Hepatic stellate cell (primary cell): ENCODE measurements at regions not wholly inside any gene's neighbourhood (a gene's known extent, or its start where the extent isn't known, plus 50 kb on each side); places are given as distances from the start of the nearest gene placed in this dataset.
"Not testable (repeated sequence)": the region's sequence is repeated elsewhere in the genome, so short reads cannot be mapped to it uniquely, and the experiment has no call there.

Experiments
- DNase-seq: peaks from one replicate; pipeline ENCODE4 v3.0.0; 2011; ENCODE audit warnings: low spot score

DNA sequence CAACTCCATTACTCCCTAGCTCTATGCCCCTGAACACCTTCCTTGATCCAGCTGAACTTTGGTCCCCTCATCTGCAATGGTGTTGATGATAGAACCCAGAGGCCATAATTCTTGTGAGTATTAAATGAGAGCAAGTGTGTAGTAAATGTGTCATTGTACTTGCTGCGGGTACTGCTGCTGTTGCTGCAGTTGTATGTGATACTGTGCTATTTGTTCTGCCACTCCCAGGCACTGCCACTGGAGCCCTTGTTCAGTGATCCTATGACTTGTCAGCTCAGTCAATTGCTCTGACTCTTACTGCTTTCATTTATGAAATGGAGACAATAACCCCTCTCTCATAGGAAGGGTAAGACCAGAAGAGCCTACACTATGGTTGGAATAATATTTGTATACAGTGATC, 136.9 kb upstream of the PLGLB2 start:
- DNase-seq, result not testable (repeated sequence)

DNA sequence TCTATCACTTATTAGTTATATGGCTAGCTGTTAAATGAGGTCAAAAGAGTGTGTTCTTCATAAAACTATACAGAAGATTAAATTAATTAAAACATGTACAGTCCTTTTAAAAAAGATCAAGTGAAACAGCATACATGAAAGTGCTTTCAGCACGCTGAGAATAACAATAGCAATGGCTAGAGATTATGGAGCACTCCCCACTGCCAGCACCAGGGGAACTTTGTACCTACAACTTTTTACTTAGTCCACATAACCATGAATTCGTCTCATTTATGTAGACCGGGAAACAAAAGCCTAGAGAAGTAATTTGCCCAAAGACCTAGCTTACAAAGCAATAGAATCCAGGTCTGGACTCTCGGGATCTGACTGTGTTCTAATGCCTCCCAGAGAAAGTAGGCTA, 136.5 kb upstream of the PLGLB2 start:
- DNase-seq, result not testable (repeated sequence)

DNA sequence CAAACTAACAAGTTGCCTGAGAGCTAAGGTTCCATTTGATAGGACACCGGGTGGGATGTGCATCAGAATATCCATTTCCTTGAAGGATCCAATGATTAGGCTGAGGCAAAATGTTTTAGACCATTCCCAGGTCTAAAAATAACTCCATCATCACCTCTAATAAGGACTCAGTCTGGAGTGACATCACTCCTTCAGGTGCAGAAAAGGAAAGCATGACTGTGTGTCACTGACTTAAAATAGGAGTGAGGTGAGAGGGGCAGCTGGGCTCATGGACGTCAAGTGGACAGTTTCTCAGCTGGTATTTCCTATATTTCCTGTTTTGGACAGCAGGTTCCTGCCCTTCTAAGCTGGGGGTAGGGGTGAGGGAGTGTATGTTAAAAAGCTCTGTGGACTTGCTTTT, 135.9 kb upstream of the PLGLB2 start:
- DNase-seq, result not testable (repeated sequence)

DNA sequence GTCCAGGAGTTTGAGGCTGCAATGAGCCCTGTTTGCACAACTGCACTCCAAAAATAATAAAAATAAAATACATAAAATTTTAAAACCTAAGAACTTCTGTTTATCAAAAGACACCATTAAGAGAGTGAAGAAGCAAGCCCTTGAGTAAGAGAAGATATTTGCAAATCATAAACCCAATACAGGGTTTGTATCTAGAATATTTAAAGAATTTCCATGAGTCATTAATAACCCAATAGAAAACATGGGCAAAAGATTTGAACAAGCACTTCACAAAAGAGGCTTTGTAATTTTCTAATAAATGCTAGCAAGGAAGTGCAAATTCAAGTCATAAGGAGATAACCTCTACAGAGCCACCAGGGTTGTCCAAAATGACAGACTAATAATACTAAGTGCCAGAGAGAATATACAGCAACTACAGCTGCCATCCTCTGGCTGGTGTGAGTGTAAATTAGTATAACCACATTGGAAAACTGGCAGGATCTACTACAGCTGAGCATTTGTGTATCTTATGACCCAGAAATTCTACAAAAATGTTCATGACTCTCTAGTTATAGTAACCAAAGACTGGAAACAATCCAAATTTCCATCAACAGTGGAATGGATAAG, 133.0 kb upstream of the PLGLB2 start:
- DNase-seq, result not testable (repeated sequence)

DNA sequence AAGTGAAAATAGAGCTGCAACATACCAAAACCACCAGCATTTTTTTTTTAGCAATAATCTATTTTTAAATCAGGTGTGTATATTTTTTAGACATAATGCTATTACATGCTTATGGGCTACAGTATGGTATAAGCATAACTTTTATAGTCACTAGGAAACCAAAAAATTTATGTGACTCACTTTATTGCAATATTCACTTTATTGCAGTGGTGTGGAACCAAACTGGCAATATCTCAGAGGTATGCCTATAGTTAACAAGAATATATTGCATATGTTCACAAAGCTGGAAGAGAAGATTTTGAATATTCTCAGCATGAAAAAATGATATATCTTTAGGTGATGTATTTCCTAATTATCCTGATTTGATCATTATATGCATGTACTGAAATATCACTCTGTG, 128.8 kb upstream of the PLGLB2 start:
- not testable (repeated sequence) for DNase-seq

DNA sequence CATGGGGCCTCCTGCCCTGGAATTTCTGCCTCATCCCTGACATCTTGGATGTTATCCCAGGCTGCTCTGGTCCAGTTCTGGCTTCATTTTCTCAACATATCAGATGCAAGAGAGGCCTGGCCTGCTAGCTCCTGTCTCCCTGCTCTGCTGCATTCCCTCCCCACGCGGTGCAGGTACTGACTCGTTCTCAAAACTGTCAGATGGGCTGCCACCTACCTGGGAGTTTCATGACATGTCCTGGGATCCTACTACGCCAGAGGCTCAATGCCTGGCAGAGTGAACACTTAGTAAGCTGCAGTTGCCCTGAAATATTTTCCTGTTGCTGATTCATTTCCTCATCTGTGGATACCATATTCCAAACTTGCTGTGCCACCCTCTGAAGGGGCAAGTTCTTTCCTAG, 126.7 kb upstream of the PLGLB2 start:
- DNase-seq, result not testable (repeated sequence)

DNA sequence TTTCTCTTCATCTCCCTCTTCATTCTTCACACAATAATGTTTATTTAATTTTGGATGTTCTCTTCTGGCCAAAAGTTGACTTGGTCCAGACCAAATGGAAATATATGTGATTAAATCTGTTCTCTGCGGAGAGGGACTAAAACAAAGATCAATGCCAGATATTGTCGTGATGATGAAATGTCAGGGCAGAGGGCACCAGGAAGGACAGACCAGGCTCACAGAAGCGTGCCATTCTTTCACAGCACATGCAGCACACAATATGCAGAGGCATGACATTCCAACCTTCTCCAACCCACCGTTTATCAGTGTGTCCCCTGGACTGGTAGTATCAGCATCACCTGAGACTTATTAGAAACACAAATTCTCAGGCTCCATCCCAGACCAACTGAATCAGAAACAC, 125.2 kb upstream of the PLGLB2 start:
- DNase-seq, result not testable (repeated sequence)

DNA sequence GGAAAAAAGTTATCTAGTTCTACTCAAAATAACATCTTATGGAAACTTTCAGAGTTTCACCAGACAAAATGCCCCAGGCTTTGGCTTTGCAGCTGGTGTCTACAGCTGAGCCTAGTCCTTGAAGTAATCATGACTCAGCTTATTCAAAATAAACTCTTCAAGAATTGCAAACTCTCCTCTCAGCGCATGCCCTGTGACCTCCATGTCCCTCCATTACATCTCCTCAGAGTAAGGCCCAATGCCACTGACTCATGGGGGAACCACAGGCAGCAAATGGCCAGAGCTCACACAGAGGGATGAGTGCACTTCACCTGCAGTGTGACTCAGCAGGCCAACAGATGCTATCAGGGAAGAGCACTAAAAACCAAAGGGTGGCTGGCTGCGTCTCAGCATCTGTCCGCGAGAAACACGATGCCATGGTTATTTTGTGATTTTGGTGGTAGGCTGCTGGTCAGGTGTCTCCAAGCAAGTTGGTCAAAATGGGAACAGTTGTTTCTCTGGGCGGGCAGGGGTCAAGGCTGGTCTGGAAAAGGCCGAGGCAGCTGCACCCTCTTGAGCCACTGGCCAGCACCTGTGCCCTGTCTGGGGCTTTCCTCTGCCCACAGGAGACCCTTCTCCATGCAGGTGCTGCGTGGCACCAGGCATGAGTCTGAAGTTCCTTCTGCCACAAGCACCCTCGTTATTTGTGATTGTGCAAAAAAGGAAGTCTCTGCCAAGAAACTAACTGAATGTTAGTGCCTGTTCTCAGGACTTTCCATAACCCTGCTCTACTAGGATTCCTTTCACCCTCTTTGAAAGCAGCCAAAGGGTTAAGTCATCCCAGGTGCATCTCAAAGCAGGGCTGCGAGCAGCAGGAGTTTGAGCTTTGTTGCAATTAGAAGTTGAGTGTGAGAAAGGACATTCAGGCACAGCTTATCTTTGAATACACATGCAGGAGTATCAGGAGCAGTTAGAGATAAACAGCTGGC, 118.1 kb upstream of the PLGLB2 start:
- not testable (repeated sequence) for DNase-seq

DNA sequence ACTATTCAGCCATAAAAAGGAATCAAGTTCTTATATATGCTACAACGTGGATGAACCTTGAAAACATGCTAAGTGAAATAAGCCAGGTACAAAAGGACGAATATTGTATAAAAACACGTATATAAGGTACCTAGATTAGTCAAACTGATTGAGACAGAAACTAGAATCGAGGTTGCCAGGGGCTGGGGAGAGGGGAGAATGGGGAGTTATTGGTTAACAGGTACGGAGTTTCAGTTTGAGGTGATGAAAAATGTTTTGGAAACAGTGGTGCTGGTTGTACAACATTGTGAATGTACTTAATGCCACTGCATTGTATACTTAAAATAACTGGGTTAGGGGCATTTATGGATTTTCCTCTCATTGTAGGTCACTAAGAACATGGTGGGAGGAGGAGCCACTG, 117.0 kb upstream of the PLGLB2 start:
- DNase-seq, result not testable (repeated sequence)

DNA sequence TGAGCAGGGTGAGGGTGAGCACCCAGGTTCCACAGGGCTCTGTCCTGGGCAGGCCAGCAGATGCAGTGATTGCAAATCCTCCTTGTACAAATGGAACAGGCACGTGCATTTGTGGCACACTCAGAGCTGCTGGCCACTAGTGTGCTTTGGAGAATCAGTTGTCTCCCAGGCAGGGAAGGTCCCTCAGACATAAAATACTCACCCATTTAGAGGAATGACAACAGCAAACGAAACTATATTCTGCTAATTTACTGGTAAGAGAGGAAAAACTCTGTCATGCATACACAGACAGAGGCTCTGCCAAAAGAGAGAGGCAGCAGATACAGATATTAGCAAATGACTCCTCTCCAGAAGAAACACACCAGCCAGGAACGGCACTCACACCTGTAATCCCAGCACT, 116.5 kb upstream of the PLGLB2 start:
- not testable (repeated sequence) for DNase-seq

DNA sequence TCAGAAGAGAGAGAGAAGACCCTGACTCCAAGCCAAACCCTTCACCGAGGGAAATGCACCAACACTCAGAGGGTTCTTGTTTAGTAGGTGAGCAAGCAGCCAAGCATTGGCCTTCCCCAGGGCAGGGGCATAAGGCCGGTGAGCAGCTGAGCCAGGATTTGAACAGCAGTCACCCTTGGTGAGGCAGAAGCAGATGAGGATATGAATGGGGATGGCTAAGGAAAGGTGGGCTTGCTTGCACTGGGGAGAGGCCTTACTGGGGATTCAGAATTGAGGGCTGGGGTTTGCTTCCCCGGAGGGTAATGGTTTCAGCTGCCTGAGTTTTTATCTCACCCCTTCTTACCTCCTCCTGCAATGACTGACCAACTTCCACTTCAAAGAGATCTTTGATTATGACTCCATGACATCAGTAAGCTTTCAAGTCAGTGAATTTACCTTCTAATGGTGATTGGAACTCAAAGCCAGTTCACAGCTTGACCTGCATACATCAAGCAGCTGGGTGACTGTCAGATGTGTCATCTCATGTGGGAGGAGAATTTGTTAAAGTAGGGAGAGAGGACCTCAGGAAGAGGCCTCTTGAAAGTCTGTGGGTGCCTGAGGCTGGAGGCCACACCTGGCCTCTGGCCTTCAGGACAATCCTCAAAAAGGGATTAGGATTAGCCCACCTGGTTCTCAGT, 114.5 kb upstream of the PLGLB2 start:
- DNase-seq, result not testable (repeated sequence)

DNA sequence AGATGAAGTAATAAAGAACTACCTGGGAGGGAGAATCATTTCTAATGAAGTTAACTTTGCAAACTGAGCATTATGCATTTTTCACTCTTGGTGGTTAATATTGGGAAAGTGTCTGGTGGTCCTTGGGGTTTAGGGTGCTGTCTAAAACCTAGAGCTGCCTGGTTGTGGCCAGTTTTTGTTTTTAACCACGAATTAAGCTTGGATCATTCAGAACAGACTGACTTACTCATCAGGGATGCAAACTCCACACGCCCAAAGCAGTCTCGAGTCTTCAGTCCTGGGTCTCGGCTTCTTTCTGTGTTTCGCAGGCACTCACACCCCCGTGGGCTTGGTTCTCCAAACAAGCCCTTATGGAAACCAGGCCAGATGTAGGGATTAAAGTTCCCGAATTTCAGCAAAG, 113.8 kb upstream of the PLGLB2 start:
- not testable (repeated sequence) for DNase-seq

DNA sequence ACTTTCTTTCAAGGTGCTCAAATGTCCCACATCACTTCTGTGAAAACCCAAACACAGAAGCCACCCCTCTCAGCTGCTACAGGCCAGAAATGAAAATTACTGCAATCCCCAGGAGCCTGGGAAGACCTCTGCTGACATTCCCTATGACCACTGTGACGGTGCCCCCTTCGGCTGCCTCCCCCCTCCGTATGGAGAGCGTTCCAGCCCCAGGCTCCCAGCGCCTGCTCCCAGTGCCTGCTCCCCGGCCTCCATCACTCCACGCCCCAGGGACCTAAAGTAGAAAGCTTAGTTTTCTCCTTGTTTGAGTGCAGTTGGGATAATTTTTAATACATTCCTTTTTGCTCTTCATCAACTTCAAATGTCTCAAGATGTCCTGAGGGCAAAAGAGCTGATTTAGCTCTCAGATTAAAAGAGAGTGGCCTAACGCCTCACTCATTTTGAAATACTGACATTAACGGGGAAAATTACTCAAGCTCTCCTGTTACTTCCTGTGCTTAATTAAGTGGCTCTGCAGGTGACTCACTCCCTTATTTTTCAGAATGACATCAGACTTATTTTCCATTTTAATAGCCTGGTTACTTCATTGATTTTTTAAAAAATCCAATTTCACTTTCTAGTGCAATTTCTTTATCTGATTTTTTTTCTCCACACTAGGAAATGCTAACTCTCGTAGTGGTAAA, 112.8 kb upstream of the PLGLB2 start:
- DNase-seq, result not testable (repeated sequence)

DNA sequence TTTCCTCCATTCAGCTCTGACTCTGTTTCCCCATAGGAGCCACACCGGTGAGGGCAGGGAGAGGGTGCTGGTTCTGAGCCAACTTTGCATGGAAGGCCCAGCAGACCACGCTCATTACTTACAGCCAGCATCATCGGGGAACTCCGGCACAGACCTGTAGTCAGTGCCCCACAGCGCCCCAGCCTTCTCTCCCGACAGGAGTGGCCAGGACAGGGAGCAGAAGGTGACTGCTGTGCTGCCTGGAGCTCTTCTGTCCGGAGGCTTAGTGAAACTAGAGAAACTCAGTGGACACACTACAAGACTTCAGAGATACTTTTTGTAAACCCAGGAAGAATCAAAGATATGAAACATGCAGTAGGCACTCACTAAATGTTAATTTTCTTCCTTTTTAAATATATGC, 111.6 kb upstream of the PLGLB2 start:
- DNase-seq, result not testable (repeated sequence)

DNA sequence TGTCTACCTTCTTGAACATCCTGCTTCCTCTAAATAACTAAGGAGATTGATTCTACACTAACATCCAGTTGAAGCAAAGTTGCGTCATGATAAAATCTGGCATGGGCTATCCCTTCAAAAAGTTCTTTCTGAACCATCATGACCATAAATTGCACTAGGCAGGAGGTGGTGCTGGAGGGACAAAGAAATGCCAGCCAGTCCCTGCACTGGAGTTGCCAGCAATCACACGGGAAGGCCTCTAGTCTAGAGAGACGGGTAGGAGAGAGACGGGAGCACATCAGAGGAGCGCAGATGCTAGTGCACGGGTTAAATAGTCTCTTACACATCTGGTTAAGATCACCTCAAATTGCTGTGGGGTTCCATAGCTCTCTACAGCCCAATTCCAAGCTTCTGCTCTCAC, 111.2 kb upstream of the PLGLB2 start:
- DNase-seq, result not testable (repeated sequence)

DNA sequence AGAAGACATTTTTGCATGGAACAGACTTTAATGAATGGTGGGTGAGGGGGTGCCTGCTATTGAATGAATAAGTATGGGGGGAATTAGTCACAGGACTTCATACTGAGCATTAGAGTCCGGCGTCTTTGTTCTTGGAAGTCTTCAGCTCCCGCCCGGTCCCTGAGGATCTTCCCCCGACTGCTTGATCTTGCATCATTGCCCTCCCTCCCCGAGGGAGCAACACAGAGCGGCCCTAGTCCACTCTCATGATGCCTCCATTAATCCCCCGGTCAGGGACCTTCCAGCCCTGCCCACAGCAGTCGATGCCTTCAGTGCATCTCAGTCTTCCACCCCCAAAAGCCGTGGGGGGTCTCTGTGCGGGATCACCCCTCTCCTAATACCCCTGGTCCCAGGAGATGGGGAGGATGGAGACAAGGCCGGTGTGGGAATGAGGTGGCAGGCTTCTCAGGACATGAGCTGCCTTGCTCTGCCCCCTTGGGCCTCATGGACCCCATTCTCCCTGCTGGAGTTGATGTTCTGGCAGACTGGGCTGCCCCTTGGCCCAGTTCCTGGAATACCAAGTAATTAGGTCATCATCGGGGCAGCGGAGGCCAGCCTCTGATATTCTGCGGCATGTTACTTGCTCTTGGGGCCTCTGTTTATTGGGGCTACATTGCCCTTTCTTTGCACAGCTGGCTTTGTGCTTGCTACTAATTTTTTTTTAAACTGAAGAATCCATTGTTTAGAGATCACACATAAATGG, 110.5 kb upstream of the PLGLB2 start:
- DNase-seq, result peak; percentile 24

DNA sequence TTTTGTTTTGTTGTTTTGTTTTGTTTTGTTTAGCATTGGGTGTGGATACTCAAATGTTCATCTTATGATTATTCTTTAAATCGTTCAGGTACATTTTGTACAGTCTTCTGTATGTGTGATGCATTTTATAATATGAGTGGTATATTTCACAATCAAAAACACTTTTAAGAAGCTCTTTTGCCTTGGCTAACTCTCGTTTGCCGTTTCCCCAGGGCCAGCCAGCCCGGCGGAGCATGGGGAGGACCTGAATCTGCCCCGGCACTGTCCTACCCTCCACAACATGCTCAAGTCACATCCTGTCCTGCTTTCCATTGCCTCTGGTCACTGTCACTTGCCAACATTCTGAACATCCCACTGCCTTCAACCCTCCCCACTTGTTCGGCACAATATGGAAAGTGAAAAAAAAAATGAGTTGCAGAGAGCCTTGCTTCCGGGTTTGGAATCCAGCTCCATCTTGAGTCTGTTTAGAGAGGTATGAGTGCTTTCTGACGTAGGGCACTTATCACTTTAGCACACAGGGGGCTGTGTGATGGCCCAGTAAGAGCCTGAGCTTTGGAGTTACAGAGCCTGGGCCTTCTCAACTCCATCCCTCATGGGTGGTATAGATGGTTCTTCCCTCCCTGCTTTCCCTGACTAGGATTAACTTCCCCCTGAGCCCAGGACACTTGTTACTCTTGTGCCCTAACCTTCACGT, 109.6 kb upstream of the PLGLB2 start:
- not testable (repeated sequence) for DNase-seq

DNA sequence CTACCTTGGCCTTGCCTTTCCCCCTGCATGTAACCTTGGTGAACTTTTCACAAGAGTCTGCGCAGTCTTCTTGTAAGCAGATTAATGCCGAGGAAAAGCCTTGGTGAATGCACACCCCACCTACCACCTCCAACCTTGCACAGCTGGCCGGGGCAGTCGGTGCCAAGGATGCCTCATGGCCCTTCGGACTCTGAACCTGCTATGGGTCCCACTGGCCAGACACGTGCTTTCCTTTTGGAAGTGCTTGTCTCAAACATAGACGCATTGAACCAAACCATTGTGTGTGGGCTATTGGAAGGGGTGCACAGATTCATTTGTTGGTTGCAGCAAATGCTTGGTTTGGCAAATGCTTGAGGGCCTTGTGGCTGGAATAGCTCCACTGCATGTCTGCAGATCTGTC, 109.0 kb upstream of the PLGLB2 start:
- DNase-seq, result not testable (repeated sequence)

DNA sequence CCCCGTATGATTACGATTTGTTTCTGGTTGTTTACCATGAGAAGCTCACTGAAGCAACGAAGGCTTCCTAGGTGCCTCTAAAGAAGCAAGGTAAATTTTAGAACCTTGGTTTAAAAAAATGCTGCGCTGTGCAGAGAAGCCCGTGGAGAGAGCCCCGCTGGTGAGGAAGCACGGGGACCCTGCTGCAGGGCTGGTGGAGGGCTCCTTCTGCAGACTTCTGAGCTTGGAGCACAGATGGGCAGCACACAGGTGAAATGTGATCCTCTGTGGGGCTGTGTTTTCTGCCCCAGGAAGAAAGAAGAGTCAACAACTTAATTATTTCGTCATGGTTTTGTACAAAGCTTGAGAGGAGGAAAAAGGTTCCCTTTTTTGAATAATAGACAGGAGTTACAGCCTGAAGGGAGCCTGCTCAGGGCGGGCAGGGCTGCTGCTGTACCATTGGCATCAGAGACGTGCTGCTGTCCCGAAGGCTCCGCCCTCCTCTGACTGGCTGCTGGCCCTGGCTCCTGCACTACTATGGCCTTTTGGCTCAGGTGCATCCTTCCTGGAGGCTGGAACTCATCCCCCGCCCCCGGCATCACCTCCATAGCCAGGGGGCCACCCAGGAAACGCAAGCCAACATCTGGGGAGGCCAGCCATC, 108.0 kb upstream of the PLGLB2 start:
- DNase-seq, result not testable (repeated sequence)

DNA sequence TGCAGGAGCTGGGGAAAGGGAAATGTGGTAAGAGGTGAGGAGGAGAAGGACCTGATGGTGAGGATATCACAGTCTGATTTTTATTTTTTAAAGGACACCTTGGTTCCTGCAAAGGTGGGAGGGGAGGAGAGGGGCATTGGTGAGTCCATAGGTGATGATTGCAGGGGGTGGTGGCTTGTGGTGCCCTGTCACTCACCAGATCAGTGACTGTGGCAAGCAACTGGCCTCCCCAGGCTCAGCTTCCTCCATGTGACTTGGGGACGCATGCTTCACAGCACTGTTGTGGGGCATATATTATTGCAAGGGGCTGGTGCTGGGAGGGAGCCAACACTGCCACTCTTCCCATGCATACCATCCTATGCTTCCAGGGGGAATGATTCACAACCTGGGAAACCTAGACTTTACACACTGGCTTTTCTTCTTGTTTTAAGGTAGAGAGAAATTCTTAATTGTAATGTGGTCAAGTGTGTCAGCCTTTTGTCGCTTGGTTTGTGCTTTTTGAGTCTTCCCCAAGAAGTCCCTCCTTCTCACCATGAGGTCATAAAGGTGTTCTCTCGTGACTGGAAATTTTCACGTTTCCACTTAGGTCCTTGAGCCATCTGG, 106.8 kb upstream of the PLGLB2 start:
- DNase-seq, result not testable (repeated sequence)
